ENCODE measurements at regions not wholly inside any gene's neighbourhood (a gene's known extent, or its start where the extent isn't known, plus 50 kb on each side); places are given as distances from the start of the nearest gene placed in this dataset.

GRCh38 chr22:48860557-48860956, 967.1 kb downstream of the BRD1 start:
- no peak for TF ChIP-seq CTCF (IDR thresholded peaks at IDR 0.05)
- no peak for TF ChIP-seq EZH2 (IDR thresholded peaks at IDR 0.05; ENCODE audit: borderline replicate concordance, insufficient read depth, low read depth, low read length, poor library complexity, severe bottlenecking)
